ENCODE measurements at regions not wholly inside any gene's neighbourhood (a gene's known extent, or its start where the extent isn't known, plus 50 kb on each side); places are given as distances from the start of the nearest gene placed in this dataset.

GRCh38 chr20:39897058-39897457, 792.0 kb downstream of the MAFB start:
- Histone ChIP-seq H3K9me3 (ENCODE audit: low read depth, low read length) (no peaks in the 10 kb centered on the region), H3K27me3 (ENCODE audit: insufficient read depth, low read length) (no peaks in the 10 kb centered on the region), H3K4me3 (ENCODE audit: low read length) (no peak overlapping the region), H3K4me1 (ENCODE audit: insufficient read depth, low read length) (no peaks in the 10 kb centered on the region)

GRCh38 chr20:39894067-39894466, 795.0 kb downstream of the MAFB start:
- Histone ChIP-seq H3K4me1 (ENCODE audit: insufficient read depth, low read length) (no peaks in the 10 kb centered on the region), H3K27me3 (ENCODE audit: insufficient read depth, low read length) (no peaks in the 10 kb centered on the region), H3K9me3 (ENCODE audit: low read depth, low read length) (no peaks in the 10 kb centered on the region), H3K4me3 (ENCODE audit: low read length) (no peak overlapping the region)

GRCh38 chr20:39893003-39893685, 795.9 kb downstream of the MAFB start:
- Histone ChIP-seq H3K4me1 (ENCODE audit: insufficient read depth, low read length) (no peaks in the 10 kb centered on the region), H3K9me3 (ENCODE audit: low read depth, low read length) (no peaks in the 10 kb centered on the region), H3K27me3 (ENCODE audit: insufficient read depth, low read length) (no peaks in the 10 kb centered on the region), H3K4me3 (ENCODE audit: low read length) (no peak overlapping the region)

- no peaks in the 10 kb centered on the region for H3K27me3 ChIP-seq (ENCODE audit: insufficient read depth, low read length)
- no peaks in the 10 kb centered on the region for H3K9me3 ChIP-seq (ENCODE audit: low read depth, low read length)
- no peak overlapping the region for H3K4me3 ChIP-seq (ENCODE audit: low read length)
- H3K4me1 ChIP-seq (ENCODE audit: insufficient read depth, low read length), result no peaks in the 10 kb centered on the region
These were observed 798.3 kb downstream of the MAFB start for GRCh38 chr20:39890697-39891096.

GRCh38 chr20:39888310-39888709, 800.7 kb downstream of the MAFB start:
- Histone ChIP-seq H3K4me1 (ENCODE audit: insufficient read depth, low read length) (no peaks in the 10 kb centered on the region), H3K27me3 (ENCODE audit: insufficient read depth, low read length) (no peaks in the 10 kb centered on the region), H3K4me3 (ENCODE audit: low read length) (no peak overlapping the region), H3K9me3 (ENCODE audit: low read depth, low read length) (no peaks in the 10 kb centered on the region)

- H3K9me3 ChIP-seq (ENCODE audit: low read depth, low read length), result no peaks in the 10 kb centered on the region
- H3K4me1 ChIP-seq (ENCODE audit: insufficient read depth, low read length), result no peaks in the 10 kb centered on the region
- no peaks in the 10 kb centered on the region for H3K27me3 ChIP-seq (ENCODE audit: insufficient read depth, low read length)
- no peak overlapping the region for H3K4me3 ChIP-seq (ENCODE audit: low read length)
These were observed 802.3 kb downstream of the MAFB start for GRCh38 chr20:39886650-39887190.

GRCh38 chr20:39885975-39886649, 802.9 kb downstream of the MAFB start:
- no peaks in the 10 kb centered on the region for H3K4me1 ChIP-seq (ENCODE audit: insufficient read depth, low read length)
- H3K9me3 ChIP-seq (ENCODE audit: low read depth, low read length), result no peaks in the 10 kb centered on the region
- H3K4me3 ChIP-seq (ENCODE audit: low read length), result no peak overlapping the region
- H3K27me3 ChIP-seq (ENCODE audit: insufficient read depth, low read length), result no peaks in the 10 kb centered on the region

GRCh38 chr20:39882806-39883205, 806.2 kb downstream of the MAFB start:
- H3K4me1 ChIP-seq (ENCODE audit: insufficient read depth, low read length), result no peaks in the 10 kb centered on the region
- H3K4me3 ChIP-seq (ENCODE audit: low read length), result no peak overlapping the region
- no peaks in the 10 kb centered on the region for H3K27me3 ChIP-seq (ENCODE audit: insufficient read depth, low read length)
- H3K9me3 ChIP-seq (ENCODE audit: low read depth, low read length), result no peaks in the 10 kb centered on the region

GRCh38 chr20:39880890-39881289, 808.1 kb downstream of the MAFB start:
- Histone ChIP-seq H3K4me1 (ENCODE audit: insufficient read depth, low read length) (no peaks in the 10 kb centered on the region), H3K4me3 (ENCODE audit: low read length) (no peak overlapping the region), H3K27me3 (ENCODE audit: insufficient read depth, low read length) (no peaks in the 10 kb centered on the region), H3K9me3 (ENCODE audit: low read depth, low read length) (no peaks in the 10 kb centered on the region)

- Histone ChIP-seq H3K4me3 (ENCODE audit: low read length) (no peak overlapping the region), H3K9me3 (ENCODE audit: low read depth, low read length) (no peaks in the 10 kb centered on the region), H3K4me1 (ENCODE audit: insufficient read depth, low read length) (no peaks in the 10 kb centered on the region), H3K27me3 (ENCODE audit: insufficient read depth, low read length) (no peaks in the 10 kb centered on the region)
These were observed 809.7 kb downstream of the MAFB start for GRCh38 chr20:39879296-39879695.

GRCh38 chr20:39878809-39879208, 810.2 kb downstream of the MAFB start:
- Histone ChIP-seq H3K27me3 (ENCODE audit: insufficient read depth, low read length) (no peaks in the 10 kb centered on the region), H3K9me3 (ENCODE audit: low read depth, low read length) (no peaks in the 10 kb centered on the region), H3K4me1 (ENCODE audit: insufficient read depth, low read length) (no peaks in the 10 kb centered on the region), H3K4me3 (ENCODE audit: low read length) (no peak overlapping the region)

GRCh38 chr20:39878320-39878719, 810.7 kb downstream of the MAFB start:
- Histone ChIP-seq H3K4me1 (ENCODE audit: insufficient read depth, low read length) (no peaks in the 10 kb centered on the region), H3K4me3 (ENCODE audit: low read length) (no peak overlapping the region), H3K27me3 (ENCODE audit: insufficient read depth, low read length) (no peaks in the 10 kb centered on the region), H3K9me3 (ENCODE audit: low read depth, low read length) (no peaks in the 10 kb centered on the region)

GRCh38 chr20:39877788-39878187, 811.2 kb downstream of the MAFB start:
- H3K27me3 ChIP-seq (ENCODE audit: insufficient read depth, low read length), result no peaks in the 10 kb centered on the region
- H3K9me3 ChIP-seq (ENCODE audit: low read depth, low read length), result no peaks in the 10 kb centered on the region
- H3K4me1 ChIP-seq (ENCODE audit: insufficient read depth, low read length), result no peaks in the 10 kb centered on the region
- H3K4me3 ChIP-seq (ENCODE audit: low read length), result no peak overlapping the region

GRCh38 chr20:39876976-39877635, 811.9 kb downstream of the MAFB start:
- Histone ChIP-seq H3K4me1 (ENCODE audit: insufficient read depth, low read length) (no peaks in the 10 kb centered on the region), H3K4me3 (ENCODE audit: low read length) (no peak overlapping the region), H3K9me3 (ENCODE audit: low read depth, low read length) (no peaks in the 10 kb centered on the region), H3K27me3 (ENCODE audit: insufficient read depth, low read length) (no peaks in the 10 kb centered on the region)

- H3K4me3 ChIP-seq (ENCODE audit: low read length), result no peak overlapping the region
- H3K27me3 ChIP-seq (ENCODE audit: insufficient read depth, low read length), result no peaks in the 10 kb centered on the region
- H3K9me3 ChIP-seq (ENCODE audit: low read depth, low read length), result no peaks in the 10 kb centered on the region
- no peaks in the 10 kb centered on the region for H3K4me1 ChIP-seq (ENCODE audit: insufficient read depth, low read length)
These were observed 813.4 kb downstream of the MAFB start for GRCh38 chr20:39875492-39876110.
